Glutamatergic neuron (in vitro differentiated cells): ENCODE measurements at regions not wholly inside any gene's neighbourhood (a gene's known extent, or its start where the extent isn't known, plus 50 kb on each side); places are given as distances from the start of the nearest gene placed in this dataset.

Source experiments
- DNase-seq: peaks from one replicate; pipeline ENCODE4 v3.0.0; 2022
- H3K27ac Mint-ChIP-seq: one replicate; pipeline ENCODE4 v1.8.0; 2020; ENCODE audit warnings: mild to moderate bottlenecking, mixed read lengths, inconsistent platforms; ENCODE audit not compliant: unreplicated experiment
- H3K27me3 Mint-ChIP-seq: one replicate; pipeline ENCODE4 v1.8.0; 2020; ENCODE audit warnings: mild to moderate bottlenecking, moderate library complexity, mixed read lengths, inconsistent platforms; ENCODE audit not compliant: unreplicated experiment
- H3K36me3 Mint-ChIP-seq: one replicate; pipeline ENCODE4 v1.8.0; 2020; ENCODE audit warnings: mild to moderate bottlenecking, mixed read lengths, inconsistent platforms; ENCODE audit not compliant: unreplicated experiment
- H3K4me1 Mint-ChIP-seq: one replicate; pipeline ENCODE4 v1.8.0; 2020; ENCODE audit warnings: mild to moderate bottlenecking, low read depth, mixed read lengths, inconsistent platforms; ENCODE audit not compliant: unreplicated experiment
- H3K4me3 Mint-ChIP-seq: one replicate; pipeline ENCODE4 v1.8.0; 2020; ENCODE audit warnings: mild to moderate bottlenecking, mixed read lengths, inconsistent platforms; ENCODE audit not compliant: unreplicated experiment
- H3K9me3 Mint-ChIP-seq: one replicate; pipeline ENCODE4 v1.8.0; 2020; ENCODE audit warnings: mild to moderate bottlenecking, moderate library complexity, mixed read lengths, inconsistent platforms; ENCODE audit not compliant: unreplicated experiment
- TF ChIP-seq, protein P1 (sequence below): fragments of 200-600 bp; sonication (generic); IDR thresholded peaks from one replicate; pipeline ENCODE4 v1.5.0; 2021; ENCODE audit not compliant: partially characterized antibody, unreplicated experiment

DNA sequence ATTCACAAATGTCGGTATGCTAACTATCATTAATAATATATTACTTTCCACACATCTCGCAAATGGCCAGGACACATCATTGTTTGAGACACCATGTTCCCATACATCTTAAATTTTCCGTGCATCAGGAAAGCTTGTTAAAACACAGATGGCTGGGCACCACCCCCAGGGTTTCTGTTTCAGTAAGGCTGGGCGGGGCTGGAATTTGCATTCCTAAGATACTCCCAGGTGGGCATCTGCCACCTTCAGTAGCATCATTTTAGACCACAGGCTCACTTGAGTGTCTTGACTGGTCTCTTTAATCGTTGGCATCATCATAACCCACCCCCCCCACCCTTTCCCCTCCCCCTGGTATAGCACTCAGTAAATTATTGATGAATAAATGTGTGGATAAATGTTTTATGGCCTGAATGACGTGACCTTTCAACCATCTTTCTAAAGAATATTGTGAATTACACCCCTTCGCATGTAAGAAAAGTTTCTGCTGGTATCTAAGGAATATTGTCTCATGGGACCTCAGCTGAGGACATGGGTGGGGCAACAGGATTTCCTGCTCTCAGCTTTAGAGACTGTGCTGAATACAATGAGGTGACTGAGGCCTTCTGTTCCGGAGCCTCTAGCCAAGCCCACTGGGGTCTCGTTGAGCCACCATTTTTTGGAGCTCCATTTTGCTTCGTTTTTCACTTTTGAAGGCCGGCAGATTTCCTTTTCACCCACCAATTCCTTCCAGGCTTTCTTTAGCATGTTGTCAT, 124.1 kb upstream of the NEDD9 start:
- Mint-ChIP-seq H3K27me3 (no peaks in the 10 kb centered on the region), H3K9me3 (peaks cover 2% of the 10 kb centered on the region), H3K4me3 (no peak overlapping the region), H3K4me1 (no peaks in the 10 kb centered on the region), H3K27ac (no peak overlapping the region), H3K36me3 (no peaks in the 10 kb centered on the region)
- TF ChIP-seq, protein P1, sequence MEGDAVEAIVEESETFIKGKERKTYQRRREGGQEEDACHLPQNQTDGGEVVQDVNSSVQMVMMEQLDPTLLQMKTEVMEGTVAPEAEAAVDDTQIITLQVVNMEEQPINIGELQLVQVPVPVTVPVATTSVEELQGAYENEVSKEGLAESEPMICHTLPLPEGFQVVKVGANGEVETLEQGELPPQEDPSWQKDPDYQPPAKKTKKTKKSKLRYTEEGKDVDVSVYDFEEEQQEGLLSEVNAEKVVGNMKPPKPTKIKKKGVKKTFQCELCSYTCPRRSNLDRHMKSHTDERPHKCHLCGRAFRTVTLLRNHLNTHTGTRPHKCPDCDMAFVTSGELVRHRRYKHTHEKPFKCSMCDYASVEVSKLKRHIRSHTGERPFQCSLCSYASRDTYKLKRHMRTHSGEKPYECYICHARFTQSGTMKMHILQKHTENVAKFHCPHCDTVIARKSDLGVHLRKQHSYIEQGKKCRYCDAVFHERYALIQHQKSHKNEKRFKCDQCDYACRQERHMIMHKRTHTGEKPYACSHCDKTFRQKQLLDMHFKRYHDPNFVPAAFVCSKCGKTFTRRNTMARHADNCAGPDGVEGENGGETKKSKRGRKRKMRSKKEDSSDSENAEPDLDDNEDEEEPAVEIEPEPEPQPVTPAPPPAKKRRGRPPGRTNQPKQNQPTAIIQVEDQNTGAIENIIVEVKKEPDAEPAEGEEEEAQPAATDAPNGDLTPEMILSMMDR: no peak
- DNase-seq: no peak

- no peak for DNase-seq
- peaks cover 2% of the 10 kb centered on the region for H3K9me3 Mint-ChIP-seq
- no peaks in the 10 kb centered on the region for H3K36me3 Mint-ChIP-seq
- TF ChIP-seq, protein P1: no peak
- no peaks in the 10 kb centered on the region for H3K27me3 Mint-ChIP-seq
- no peak overlapping the region for H3K4me3 Mint-ChIP-seq
- no peaks in the 10 kb centered on the region for H3K4me1 Mint-ChIP-seq
- no peak overlapping the region for H3K27ac Mint-ChIP-seq
Measured at GRCh38 chr6:11353921-11354389, 121.5 kb upstream of the NEDD9 start.

- H3K9me3 Mint-ChIP-seq: no peaks in the 10 kb centered on the region
Measured at GRCh38 chr6:11350294-11350693, 117.8 kb upstream of the NEDD9 start.

GRCh38 chr6:11349880-11350279, 117.4 kb upstream of the NEDD9 start:
- H3K9me3 Mint-ChIP-seq: peaks cover 1% of the 10 kb centered on the region
- TF ChIP-seq, protein P1: no peak
- H3K27me3 Mint-ChIP-seq: no peaks in the 10 kb centered on the region
- no peaks in the 10 kb centered on the region for H3K4me1 Mint-ChIP-seq
- no peak overlapping the region for H3K27ac Mint-ChIP-seq
- H3K4me3 Mint-ChIP-seq: no peak overlapping the region
- no peak for DNase-seq
- no peaks in the 10 kb centered on the region for H3K36me3 Mint-ChIP-seq

More at GRCh38 chr6:11350294-11350693, 117.8 kb upstream of the NEDD9 start:
- TF ChIP-seq, protein P1: no peak
- Mint-ChIP-seq H3K4me3 (no peak overlapping the region), H3K27me3 (no peaks in the 10 kb centered on the region), H3K4me1 (no peaks in the 10 kb centered on the region), H3K36me3 (no peaks in the 10 kb centered on the region), H3K27ac (no peak overlapping the region)
- no peak for DNase-seq

GRCh38 chr6:11346516-11346915, 114.0 kb upstream of the NEDD9 start:
- Mint-ChIP-seq H3K4me1 (no peaks in the 10 kb centered on the region), H3K9me3 (peaks cover 2% of the 10 kb centered on the region), H3K27me3 (no peaks in the 10 kb centered on the region), H3K4me3 (no peak overlapping the region), H3K36me3 (no peaks in the 10 kb centered on the region), H3K27ac (no peak overlapping the region)
- TF ChIP-seq, protein P1: no peak
- DNase-seq: no peak
